ENCODE measurements at regions not wholly inside any gene's neighbourhood (a gene's known extent, or its start where the extent isn't known, plus 50 kb on each side); places are given as distances from the start of the nearest gene placed in this dataset.

DNA sequence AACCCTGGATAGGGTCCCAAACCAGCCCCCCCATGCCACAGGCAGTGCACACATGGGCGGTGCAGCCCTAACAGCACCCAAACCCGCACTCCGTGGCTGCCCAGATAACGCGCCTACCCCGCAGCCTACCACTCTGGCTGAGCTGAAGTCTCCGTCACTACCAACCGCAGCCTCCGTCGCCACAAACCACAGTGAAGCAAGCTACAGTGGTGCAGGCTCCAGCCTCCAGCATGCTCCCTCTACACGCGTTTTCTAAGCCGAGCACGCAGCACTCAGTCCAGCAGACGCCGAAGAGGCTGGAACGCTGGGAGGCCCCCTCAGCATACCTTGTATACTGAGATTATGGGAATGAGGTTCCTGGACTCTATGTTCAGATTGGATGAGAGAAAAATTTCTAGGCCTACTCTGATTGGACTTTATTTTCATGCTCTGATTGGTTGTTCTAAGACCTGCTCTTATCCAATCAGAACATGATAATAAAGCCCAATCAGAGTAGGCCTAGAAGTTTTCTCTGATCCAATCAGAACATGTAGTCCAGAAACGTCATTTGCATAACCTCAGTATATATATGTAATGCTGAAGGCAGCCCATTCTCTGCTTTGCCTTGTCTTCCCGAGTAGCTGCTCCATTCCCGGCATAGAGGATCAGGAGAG lies 56.7 kb upstream of the C1QTNF9B start:
- ATAC-seq (ENCODE audit: low FRiP score in 2 of 2) (no peak), DNase-seq (no peak)
- TF ChIP-seq, protein P1, sequence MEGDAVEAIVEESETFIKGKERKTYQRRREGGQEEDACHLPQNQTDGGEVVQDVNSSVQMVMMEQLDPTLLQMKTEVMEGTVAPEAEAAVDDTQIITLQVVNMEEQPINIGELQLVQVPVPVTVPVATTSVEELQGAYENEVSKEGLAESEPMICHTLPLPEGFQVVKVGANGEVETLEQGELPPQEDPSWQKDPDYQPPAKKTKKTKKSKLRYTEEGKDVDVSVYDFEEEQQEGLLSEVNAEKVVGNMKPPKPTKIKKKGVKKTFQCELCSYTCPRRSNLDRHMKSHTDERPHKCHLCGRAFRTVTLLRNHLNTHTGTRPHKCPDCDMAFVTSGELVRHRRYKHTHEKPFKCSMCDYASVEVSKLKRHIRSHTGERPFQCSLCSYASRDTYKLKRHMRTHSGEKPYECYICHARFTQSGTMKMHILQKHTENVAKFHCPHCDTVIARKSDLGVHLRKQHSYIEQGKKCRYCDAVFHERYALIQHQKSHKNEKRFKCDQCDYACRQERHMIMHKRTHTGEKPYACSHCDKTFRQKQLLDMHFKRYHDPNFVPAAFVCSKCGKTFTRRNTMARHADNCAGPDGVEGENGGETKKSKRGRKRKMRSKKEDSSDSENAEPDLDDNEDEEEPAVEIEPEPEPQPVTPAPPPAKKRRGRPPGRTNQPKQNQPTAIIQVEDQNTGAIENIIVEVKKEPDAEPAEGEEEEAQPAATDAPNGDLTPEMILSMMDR (IDR thresholded peaks at IDR 0.05) = no peak
- TF ChIP-seq POLR2A (IDR thresholded peaks at IDR 0.05) = no peak
- no peak for TF ChIP-seq POLR2AphosphoS5 (IDR thresholded peaks at IDR 0.05)
- TF ChIP-seq EP300 (IDR thresholded peaks at IDR 0.05) = no peak
- no peaks in the 10 kb centered on the region for H3K36me3 ChIP-seq
- WGBS, 2 donors = 88 to 92% methylated on average over 20 of the region's 20 CpGs
- H3K4me3 ChIP-seq = no peak overlapping the region
- H3K4me1 ChIP-seq = no peaks in the 10 kb centered on the region
- H3K27me3 ChIP-seq = no peaks in the 10 kb centered on the region
- no peak overlapping the region for H3K27ac ChIP-seq
- no peaks in the 10 kb centered on the region for H3K9me3 ChIP-seq

DNA sequence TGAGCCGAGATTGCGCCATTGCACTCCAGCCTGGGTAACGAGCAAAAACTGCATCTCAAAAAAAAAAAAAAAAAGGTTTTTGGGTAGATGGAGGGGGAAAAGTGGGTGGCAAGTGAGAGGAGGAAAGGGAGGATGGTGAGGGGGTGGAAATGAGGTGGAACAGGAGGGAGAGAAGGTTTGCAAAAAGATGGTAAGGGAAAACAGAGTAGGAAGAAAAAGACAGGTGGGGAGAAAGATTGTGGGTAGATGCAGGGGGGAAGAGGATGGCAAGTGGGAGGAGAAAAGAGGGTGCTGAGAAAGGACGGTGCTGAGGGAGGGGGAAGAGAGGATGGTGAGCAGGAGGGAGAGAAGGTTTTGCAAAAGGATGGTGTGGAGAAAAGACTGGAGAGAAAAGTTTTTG lies 57.8 kb upstream of the C1QTNF9B start:
- WGBS, 2 donors = 73 to 79% methylated on average over 4 of the region's 4 CpGs
- H3K9me3 ChIP-seq = no peaks in the 10 kb centered on the region

DNA sequence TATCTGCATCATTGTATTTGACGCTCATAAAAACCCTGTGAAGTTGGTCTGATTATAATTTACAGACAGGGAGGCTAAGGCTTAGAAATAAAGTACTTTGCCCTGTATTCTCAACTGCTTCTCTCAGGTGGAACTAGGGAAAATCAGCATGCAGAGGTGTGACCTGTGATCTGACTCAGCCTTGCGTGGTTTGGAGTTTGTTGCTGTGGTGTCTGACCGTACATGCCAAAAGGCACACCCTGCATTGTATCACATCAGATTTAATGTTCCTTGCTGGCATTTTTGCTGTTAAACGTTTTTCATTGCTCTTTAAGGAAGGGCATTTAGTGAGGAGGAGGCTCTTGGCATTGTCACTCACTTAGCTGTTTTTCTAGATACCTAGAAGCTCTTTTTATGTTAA lies 58.8 kb upstream of the C1QTNF9B start:
- no peak overlapping the region for H3K4me3 ChIP-seq
- no peak overlapping the region for H3K27ac ChIP-seq
- ATAC-seq (ENCODE audit: low FRiP score in 2 of 2) (no peak), DNase-seq (no peak)
- no peaks in the 10 kb centered on the region for H3K36me3 ChIP-seq
- WGBS, 2 donors = 49 to 57% methylated on average over 4 of the region's 4 CpGs
- no peaks in the 10 kb centered on the region for H3K9me3 ChIP-seq
- no peaks in the 10 kb centered on the region for H3K27me3 ChIP-seq
- TF ChIP-seq POLR2A (IDR thresholded peaks at IDR 0.05) (no peak), EP300 (IDR thresholded peaks at IDR 0.05) (no peak), POLR2AphosphoS5 (IDR thresholded peaks at IDR 0.05) (no peak)
- TF ChIP-seq, protein P1 (IDR thresholded peaks at IDR 0.05) = no peak
- H3K4me1 ChIP-seq = no peaks in the 10 kb centered on the region

More for the DNA sequence above, 57.8 kb upstream of the C1QTNF9B start:
- Histone ChIP-seq H3K4me3 (no peak overlapping the region), H3K27me3 (no peaks in the 10 kb centered on the region), H3K4me1 (no peaks in the 10 kb centered on the region), H3K36me3 (no peaks in the 10 kb centered on the region), H3K27ac (no peak overlapping the region)
- DNase-seq = no peak
- no peak for ATAC-seq (ENCODE audit: low FRiP score in 2 of 2)
- TF ChIP-seq, protein P1 (IDR thresholded peaks at IDR 0.05) = no peak
- TF ChIP-seq POLR2A (IDR thresholded peaks at IDR 0.05) (no peak), EP300 (IDR thresholded peaks at IDR 0.05) (no peak), POLR2AphosphoS5 (IDR thresholded peaks at IDR 0.05) (no peak)

DNA sequence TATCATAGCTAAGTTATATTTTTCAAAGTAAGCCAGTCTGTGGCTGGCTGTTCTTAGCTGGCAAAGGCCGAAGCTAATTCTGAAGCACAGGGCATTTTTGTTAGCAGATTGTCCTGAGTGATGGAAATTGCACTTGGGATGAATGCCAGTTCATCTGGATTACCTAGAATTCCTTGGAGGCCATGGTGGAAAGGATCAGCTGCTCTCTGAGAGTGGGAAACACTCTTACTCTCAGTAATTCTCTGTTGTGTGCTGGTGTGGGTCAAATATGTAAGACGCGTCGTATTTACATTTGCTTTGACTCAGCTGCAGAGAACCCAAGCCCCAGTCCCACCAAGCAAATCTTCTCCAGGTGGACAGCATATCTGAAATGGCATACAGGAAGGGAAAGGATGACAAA lies 60.7 kb upstream of the C1QTNF9B start:
- Histone ChIP-seq H3K4me3 (no peak overlapping the region), H3K9me3 (no peaks in the 10 kb centered on the region), H3K27ac (no peak overlapping the region), H3K4me1 (no peaks in the 10 kb centered on the region), H3K36me3 (no peaks in the 10 kb centered on the region), H3K27me3 (no peaks in the 10 kb centered on the region)
- TF ChIP-seq POLR2AphosphoS5 (IDR thresholded peaks at IDR 0.05) (no peak), POLR2A (IDR thresholded peaks at IDR 0.05) (no peak), EP300 (IDR thresholded peaks at IDR 0.05) (no peak)
- TF ChIP-seq, protein P1 (IDR thresholded peaks at IDR 0.05) = no peak
- no peak for DNase-seq
- no peak for ATAC-seq (ENCODE audit: low FRiP score in 2 of 2)
- WGBS, 2 donors = 70 to 84% methylated on average over 4 of the region's 4 CpGs

DNA sequence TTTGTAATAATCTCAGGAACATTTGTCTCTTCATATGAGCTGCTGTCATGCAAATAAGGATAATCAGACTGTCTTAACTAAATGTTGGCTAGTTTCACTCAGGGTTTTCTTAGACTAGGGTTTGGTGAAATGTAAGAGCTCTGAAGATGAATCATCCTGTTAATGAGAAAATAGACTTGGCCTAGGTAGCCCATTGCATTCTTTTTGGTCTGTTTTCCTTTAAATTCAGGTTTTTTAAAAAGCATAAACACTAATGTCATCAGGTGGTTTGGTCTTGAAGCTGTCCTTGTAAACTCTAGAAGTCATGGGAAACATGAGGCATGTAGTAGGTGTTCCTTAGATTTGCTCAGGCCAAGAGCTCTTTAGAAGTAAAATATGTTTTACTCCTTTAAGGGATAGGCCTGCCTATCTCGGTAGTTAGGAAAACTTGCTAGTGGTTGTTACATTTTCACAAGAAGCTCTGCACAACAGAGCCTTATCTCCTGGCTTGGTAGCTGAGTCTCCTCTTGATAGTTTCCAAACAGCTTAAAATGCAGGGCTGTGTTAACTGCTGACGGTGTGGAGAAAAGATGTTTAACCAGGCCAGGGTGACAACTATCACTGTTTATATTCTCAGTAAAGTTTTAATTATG lies 62.0 kb upstream of the C1QTNF9B start:
- no peaks in the 10 kb centered on the region for H3K27me3 ChIP-seq
- TF ChIP-seq POLR2AphosphoS5 (IDR thresholded peaks at IDR 0.05) (no peak), EP300 (IDR thresholded peaks at IDR 0.05) (no peak), POLR2A (IDR thresholded peaks at IDR 0.05) (no peak)
- TF ChIP-seq, protein P1 (IDR thresholded peaks at IDR 0.05) = no peak
- ATAC-seq (ENCODE audit: low FRiP score in 2 of 2) (no peak), DNase-seq (no peak)
- H3K27ac ChIP-seq = no peak overlapping the region
- no peaks in the 10 kb centered on the region for H3K36me3 ChIP-seq
- no peaks in the 10 kb centered on the region for H3K9me3 ChIP-seq
- 73 to 78% methylated on average over 2 of the region's 2 CpGs for WGBS, 2 donors
- no peak overlapping the region for H3K4me3 ChIP-seq
- no peaks in the 10 kb centered on the region for H3K4me1 ChIP-seq

Measured in upper lobe of left lung (tissue), 6 donors.